T-helper 1 cell treated with Interleukin-12 subunit alpha and Interleukin-12 subunit beta and Interleukin-4 antibody, amounts not matched to agents 30 μg/mL and 1 μg/mL, for 36 hours (primary cell): ENCODE measurements at regions not wholly inside any gene's neighbourhood (a gene's known extent, or its start where the extent isn't known, plus 50 kb on each side); places are given as distances from the start of the nearest gene placed in this dataset.

Source experiments
- H3K27ac Mint-ChIP-seq: one replicate; pipeline ENCODE4 v1.8.0; 2021; ENCODE audit warnings: mild to moderate bottlenecking, mixed read lengths
- H3K27me3 Mint-ChIP-seq: one replicate; pipeline ENCODE4 v1.8.0; 2021; ENCODE audit warnings: low read depth, mixed read lengths
- H3K36me3 Mint-ChIP-seq: one replicate; pipeline ENCODE4 v1.8.0; 2021; ENCODE audit warnings: low read depth, mixed read lengths
- H3K4me1 Mint-ChIP-seq: one replicate; pipeline ENCODE4 v1.8.0; 2021; ENCODE audit warnings: low read depth, mixed read lengths
- H3K4me3 Mint-ChIP-seq: one replicate; pipeline ENCODE4 v1.8.0; 2021; ENCODE audit warnings: mild to moderate bottlenecking, moderate library complexity, mixed read lengths
- H3K9me3 Mint-ChIP-seq: one replicate; pipeline ENCODE4 v1.8.0; 2021; ENCODE audit warnings: mixed read lengths

GRCh38 chr2:125106710-125107109 is 1081.6 kb downstream of the CNTNAP5 start:
- Mint-ChIP-seq H3K27ac (no peak overlapping the region), H3K4me1 (no peaks in the 10 kb centered on the region), H3K9me3 (peaks cover 17% of the 10 kb centered on the region), H3K27me3 (no peaks in the 10 kb centered on the region), H3K36me3 (no peaks in the 10 kb centered on the region), H3K4me3 (no peak overlapping the region)

GRCh38 chr2:125107446-125107845 is 1082.4 kb downstream of the CNTNAP5 start:
- H3K4me3 Mint-ChIP-seq: no peak overlapping the region
- H3K36me3 Mint-ChIP-seq: no peaks in the 10 kb centered on the region
- peaks cover 17% of the 10 kb centered on the region for H3K9me3 Mint-ChIP-seq
- no peaks in the 10 kb centered on the region for H3K27me3 Mint-ChIP-seq
- no peak overlapping the region for H3K27ac Mint-ChIP-seq
- H3K4me1 Mint-ChIP-seq: no peaks in the 10 kb centered on the region

GRCh38 chr2:125108251-125108650 is 1083.2 kb downstream of the CNTNAP5 start:
- no peaks in the 10 kb centered on the region for H3K4me1 Mint-ChIP-seq
- H3K27me3 Mint-ChIP-seq: no peaks in the 10 kb centered on the region
- no peak overlapping the region for H3K27ac Mint-ChIP-seq
- no peaks in the 10 kb centered on the region for H3K36me3 Mint-ChIP-seq
- H3K9me3 Mint-ChIP-seq: peaks cover 13% of the 10 kb centered on the region
- H3K4me3 Mint-ChIP-seq: no peak overlapping the region

GRCh38 chr2:125125902-125126301 is 1100.8 kb downstream of the CNTNAP5 start:
- Mint-ChIP-seq H3K9me3 (peaks cover 7% of the 10 kb centered on the region), H3K4me3 (no peak overlapping the region)

GRCh38 chr2:125160947-125161346 is 1135.9 kb downstream of the CNTNAP5 start:
- peaks cover 12% of the 10 kb centered on the region for H3K9me3 Mint-ChIP-seq
- H3K4me1 Mint-ChIP-seq: no peaks in the 10 kb centered on the region
- H3K27me3 Mint-ChIP-seq: no peaks in the 10 kb centered on the region
- no peak overlapping the region for H3K4me3 Mint-ChIP-seq
- H3K27ac Mint-ChIP-seq: no peak overlapping the region
- H3K36me3 Mint-ChIP-seq: no peaks in the 10 kb centered on the region

More at GRCh38 chr2:125125902-125126301, 1100.8 kb downstream of the CNTNAP5 start:
- H3K27ac Mint-ChIP-seq: no peak overlapping the region
- no peaks in the 10 kb centered on the region for H3K4me1 Mint-ChIP-seq
- no peaks in the 10 kb centered on the region for H3K27me3 Mint-ChIP-seq
- H3K36me3 Mint-ChIP-seq: no peaks in the 10 kb centered on the region

GRCh38 chr2:125167152-125167551 is 1142.1 kb downstream of the CNTNAP5 start:
- Mint-ChIP-seq H3K4me1 (no peaks in the 10 kb centered on the region), H3K4me3 (no peak overlapping the region)

GRCh38 chr2:125167820-125168219 is 1142.7 kb downstream of the CNTNAP5 start:
- peaks cover 10% of the 10 kb centered on the region for H3K9me3 Mint-ChIP-seq
- no peaks in the 10 kb centered on the region for H3K4me1 Mint-ChIP-seq
- H3K36me3 Mint-ChIP-seq: no peaks in the 10 kb centered on the region
- H3K4me3 Mint-ChIP-seq: no peak overlapping the region
- H3K27me3 Mint-ChIP-seq: no peaks in the 10 kb centered on the region
- H3K27ac Mint-ChIP-seq: no peak overlapping the region

More at GRCh38 chr2:125167152-125167551, 1142.1 kb downstream of the CNTNAP5 start:
- peaks cover 10% of the 10 kb centered on the region for H3K9me3 Mint-ChIP-seq
- no peaks in the 10 kb centered on the region for H3K36me3 Mint-ChIP-seq
- H3K27me3 Mint-ChIP-seq: no peaks in the 10 kb centered on the region
- no peak overlapping the region for H3K27ac Mint-ChIP-seq

GRCh38 chr2:125168442-125168841 is 1143.4 kb downstream of the CNTNAP5 start:
- Mint-ChIP-seq H3K36me3 (no peaks in the 10 kb centered on the region), H3K4me3 (no peak overlapping the region), H3K27me3 (no peaks in the 10 kb centered on the region), H3K27ac (no peak overlapping the region), H3K9me3 (peaks cover 5% of the 10 kb centered on the region), H3K4me1 (no peaks in the 10 kb centered on the region)

- Mint-ChIP-seq H3K4me1 (no peaks in the 10 kb centered on the region), H3K4me3 (no peak overlapping the region), H3K9me3 (peaks cover 5% of the 10 kb centered on the region), H3K27ac (no peak overlapping the region), H3K27me3 (no peaks in the 10 kb centered on the region), H3K36me3 (no peaks in the 10 kb centered on the region)
Measured at GRCh38 chr2:125169022-125169763, 1144.1 kb downstream of the CNTNAP5 start.

GRCh38 chr2:125169764-125170146 is 1144.7 kb downstream of the CNTNAP5 start:
- Mint-ChIP-seq H3K4me3 (no peak overlapping the region), H3K9me3 (peaks cover 5% of the 10 kb centered on the region), H3K27ac (no peak overlapping the region), H3K36me3 (no peaks in the 10 kb centered on the region), H3K27me3 (no peaks in the 10 kb centered on the region), H3K4me1 (no peaks in the 10 kb centered on the region)

- no peaks in the 10 kb centered on the region for H3K27me3 Mint-ChIP-seq
- H3K4me1 Mint-ChIP-seq: no peaks in the 10 kb centered on the region
- no peak overlapping the region for H3K4me3 Mint-ChIP-seq
- H3K9me3 Mint-ChIP-seq: peaks cover 5% of the 10 kb centered on the region
- no peaks in the 10 kb centered on the region for H3K36me3 Mint-ChIP-seq
- H3K27ac Mint-ChIP-seq: no peak overlapping the region
Measured at GRCh38 chr2:125172181-125172580, 1147.1 kb downstream of the CNTNAP5 start.

GRCh38 chr2:125175415-125175814 is 1150.3 kb downstream of the CNTNAP5 start:
- Mint-ChIP-seq H3K9me3 (no peaks in the 10 kb centered on the region), H3K27ac (no peak overlapping the region), H3K36me3 (no peaks in the 10 kb centered on the region), H3K27me3 (no peaks in the 10 kb centered on the region), H3K4me3 (no peak overlapping the region), H3K4me1 (no peaks in the 10 kb centered on the region)

- Mint-ChIP-seq H3K9me3 (peaks cover 17% of the 10 kb centered on the region), H3K27me3 (no peaks in the 10 kb centered on the region), H3K4me3 (no peak overlapping the region), H3K27ac (no peak overlapping the region), H3K4me1 (no peaks in the 10 kb centered on the region), H3K36me3 (no peaks in the 10 kb centered on the region)
Measured at GRCh38 chr2:125185691-125186270, 1160.7 kb downstream of the CNTNAP5 start.

GRCh38 chr2:125207431-125207830 is 1182.3 kb downstream of the CNTNAP5 start:
- no peaks in the 10 kb centered on the region for H3K27me3 Mint-ChIP-seq
- H3K36me3 Mint-ChIP-seq: no peaks in the 10 kb centered on the region
- H3K4me3 Mint-ChIP-seq: no peak overlapping the region
- no peak overlapping the region for H3K27ac Mint-ChIP-seq
- H3K4me1 Mint-ChIP-seq: no peaks in the 10 kb centered on the region
- H3K9me3 Mint-ChIP-seq: peaks cover 14% of the 10 kb centered on the region

GRCh38 chr2:125216321-125216720 is 1191.2 kb downstream of the CNTNAP5 start:
- no peak overlapping the region for H3K27ac Mint-ChIP-seq
- H3K27me3 Mint-ChIP-seq: no peaks in the 10 kb centered on the region
- H3K36me3 Mint-ChIP-seq: no peaks in the 10 kb centered on the region
- no peaks in the 10 kb centered on the region for H3K9me3 Mint-ChIP-seq
- no peak overlapping the region for H3K4me3 Mint-ChIP-seq
- H3K4me1 Mint-ChIP-seq: no peaks in the 10 kb centered on the region
